Middle frontal gyrus (tissue), 1 donor: ENCODE measurements at regions not wholly inside any gene's neighbourhood (a gene's known extent, or its start where the extent isn't known, plus 50 kb on each side); places are given as distances from the start of the nearest gene placed in this dataset.
A peak's percentile ranks its signal among the peaks of the same experiment; 100 is the strongest.
"Not testable (repeated sequence)": the region's sequence is repeated elsewhere in the genome, so short reads cannot be mapped to it uniquely, and the experiment has no call there.

Experiments used
- DNase-seq: peaks from one replicate; pipeline ENCODE4 v3.0.0-alpha.2; 2015; ENCODE audit warnings: low spot score; ENCODE audit errors: extremely low spot score

DNA sequence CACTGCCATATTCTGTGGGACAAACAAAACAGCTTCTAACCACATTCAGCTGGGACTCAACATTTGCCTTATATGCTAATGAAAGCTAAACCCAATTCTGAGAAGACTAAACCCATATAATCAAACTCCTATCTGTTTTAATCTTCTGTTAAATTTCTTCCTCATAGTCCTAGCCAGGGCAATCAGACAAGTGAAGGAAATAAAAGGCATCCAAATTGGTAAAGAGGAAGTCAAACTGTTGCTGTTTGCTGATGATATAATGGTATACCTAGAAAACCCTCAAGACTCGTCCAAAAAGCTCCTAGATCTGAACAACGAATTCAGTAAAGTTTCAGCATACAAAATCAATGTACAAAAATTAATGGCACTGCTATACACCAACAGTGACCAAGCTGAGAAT is 157.1 kb downstream of the PHLDA1 start:
- no peak for DNase-seq

DNA sequence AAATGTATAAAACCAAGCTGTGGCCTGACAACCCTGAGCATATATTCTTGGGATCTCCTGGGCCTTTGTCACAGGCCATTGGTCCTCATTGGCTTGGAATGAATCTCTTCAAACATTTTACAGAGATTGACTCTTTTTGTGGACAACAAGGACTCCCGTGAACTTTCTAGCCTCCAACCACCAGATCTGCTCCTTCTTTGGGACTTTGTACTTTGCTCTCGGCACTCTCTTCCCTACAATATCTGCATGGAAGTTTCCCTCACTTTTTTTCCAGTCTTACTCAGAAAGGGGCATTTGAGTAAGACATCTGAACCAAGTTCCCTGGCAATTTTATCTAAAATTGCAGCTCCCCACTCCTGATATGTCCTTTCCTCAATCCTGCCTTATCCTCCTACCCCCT is 158.8 kb downstream of the PHLDA1 start:
- no peak for DNase-seq

DNA sequence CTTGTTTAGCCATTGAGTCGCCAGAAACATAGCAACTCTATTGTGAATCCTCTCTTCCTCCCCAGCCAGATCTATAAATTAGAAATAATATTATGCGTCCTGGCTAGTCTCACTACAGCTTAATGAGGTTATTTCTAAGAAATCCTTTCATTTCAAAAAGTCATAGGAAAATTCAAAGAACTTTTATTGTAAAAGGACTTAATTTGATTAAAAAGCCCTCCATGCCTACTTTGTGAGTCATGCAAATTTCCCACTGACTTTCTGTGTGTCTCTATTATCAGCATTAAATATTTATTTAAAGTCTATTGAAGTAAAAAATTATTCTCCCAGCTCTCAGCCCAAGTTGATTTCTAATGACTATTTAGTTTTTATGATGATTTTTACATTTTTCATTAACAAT is 160.7 kb downstream of the PHLDA1 start:
- DNase-seq, result no peak

DNA sequence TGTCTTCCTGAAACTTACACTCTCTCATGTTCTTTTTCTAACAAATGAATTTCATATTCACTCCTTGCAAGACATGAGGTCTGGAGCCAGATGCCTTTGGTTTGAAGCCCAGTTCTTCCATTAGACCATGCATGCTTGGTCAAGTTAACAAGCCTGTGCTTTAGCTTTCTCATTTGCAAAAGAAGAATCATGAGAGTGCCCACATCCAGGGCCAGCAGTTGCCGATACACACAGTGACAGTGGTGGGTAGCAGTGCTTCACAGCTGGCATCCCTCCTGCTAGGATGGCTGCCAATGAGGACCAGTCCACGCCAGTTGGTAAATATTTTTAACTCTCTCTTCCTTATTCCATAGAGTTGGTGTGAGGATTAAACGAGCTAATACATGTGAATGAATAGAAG is 163.1 kb downstream of the PHLDA1 start:
- no peak for DNase-seq

DNA sequence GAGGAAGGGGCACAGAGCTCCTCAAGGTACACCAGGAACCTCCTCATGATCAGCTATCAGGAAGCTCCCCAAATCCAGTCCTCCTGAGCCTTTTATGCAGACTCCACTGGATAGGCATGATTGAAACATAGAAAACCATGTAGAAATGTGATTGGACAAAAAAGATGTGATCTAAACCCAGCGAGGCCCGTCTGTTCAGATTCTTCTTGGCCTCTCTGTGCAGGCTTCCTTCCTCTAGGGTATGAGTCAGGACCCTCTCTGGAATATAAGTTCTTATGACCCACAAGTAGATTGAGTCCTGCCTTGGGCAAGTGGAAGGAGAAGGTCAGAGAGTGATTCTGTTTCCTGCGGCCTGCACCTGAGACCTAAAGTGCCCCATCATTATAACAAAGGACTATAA is 166.3 kb downstream of the PHLDA1 start:
- DNase-seq, result no peak

DNA sequence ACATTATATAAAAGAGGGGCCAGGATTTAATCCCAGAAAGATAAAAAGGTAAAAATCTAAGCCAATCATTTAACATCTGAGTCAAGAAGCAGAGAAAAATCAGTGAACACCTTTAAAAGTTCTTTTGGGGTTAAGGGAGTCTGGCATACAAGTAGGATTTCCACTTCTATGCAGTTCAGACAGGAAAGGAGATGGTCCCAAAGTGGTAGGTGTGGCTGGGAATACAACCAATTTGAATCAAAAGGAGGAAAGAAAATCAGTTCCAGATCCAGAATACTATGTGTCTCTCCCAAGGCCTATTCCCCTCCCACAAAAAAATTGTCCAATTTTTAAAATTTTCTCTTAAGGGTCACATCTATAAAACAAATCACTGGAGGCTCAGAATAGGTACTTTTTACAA is 167.4 kb downstream of the PHLDA1 start:
- DNase-seq, result no peak

DNA sequence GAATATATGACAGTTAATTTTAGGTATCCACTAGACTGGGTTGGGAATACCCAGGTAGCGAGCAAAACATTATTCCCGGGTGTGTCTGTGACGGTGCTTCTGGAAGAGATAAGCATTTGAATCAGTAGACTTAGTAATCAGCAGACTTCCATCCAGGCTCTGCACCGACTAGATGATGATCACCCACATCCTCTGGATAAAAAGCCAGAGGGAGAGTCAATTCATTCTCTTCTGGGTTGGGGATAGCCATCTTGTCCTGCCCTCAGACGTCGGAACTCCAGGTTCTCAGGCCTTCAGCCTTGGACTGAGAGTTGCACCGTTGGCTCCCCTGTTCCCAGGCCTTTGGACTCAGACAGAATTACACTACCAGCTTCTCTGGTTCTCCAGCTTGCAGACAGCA is 168.0 kb downstream of the PHLDA1 start:
- no peak for DNase-seq

DNA sequence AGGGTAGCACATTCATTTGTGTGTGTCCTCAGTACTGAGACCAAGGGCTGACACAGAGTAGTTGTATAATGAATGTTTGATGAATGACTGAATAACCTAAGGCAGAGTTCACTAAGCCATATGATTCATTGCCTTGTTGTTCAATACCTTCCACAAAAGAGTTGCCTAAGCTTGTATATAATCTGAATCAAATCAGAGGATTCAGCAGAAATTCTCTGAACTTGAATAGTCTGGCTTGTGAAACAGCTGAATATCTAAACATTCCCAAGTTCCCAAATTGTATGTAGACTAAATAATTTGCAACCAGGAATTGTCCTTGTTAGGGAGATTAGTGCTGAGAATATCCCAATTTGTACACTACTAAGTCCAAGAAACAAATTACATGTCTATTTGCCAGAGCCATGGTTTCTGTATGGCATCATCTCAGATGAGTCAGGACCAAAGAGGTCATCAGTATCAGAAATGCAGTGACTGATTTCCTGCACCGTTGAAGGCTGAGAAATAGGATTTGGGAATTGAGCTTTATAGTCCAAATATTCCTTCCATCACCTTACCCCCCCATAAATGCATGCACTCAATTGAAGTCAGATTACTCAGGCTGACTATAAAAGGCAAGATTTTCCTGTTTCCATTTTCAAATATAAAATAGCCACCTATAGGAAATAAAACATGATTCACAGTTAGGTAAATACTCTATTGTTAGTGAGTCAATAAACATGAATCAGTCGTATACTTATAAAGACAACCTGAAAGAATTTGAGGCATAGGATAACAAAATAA is 168.7 kb downstream of the PHLDA1 start:
- DNase-seq, result no peak

DNA sequence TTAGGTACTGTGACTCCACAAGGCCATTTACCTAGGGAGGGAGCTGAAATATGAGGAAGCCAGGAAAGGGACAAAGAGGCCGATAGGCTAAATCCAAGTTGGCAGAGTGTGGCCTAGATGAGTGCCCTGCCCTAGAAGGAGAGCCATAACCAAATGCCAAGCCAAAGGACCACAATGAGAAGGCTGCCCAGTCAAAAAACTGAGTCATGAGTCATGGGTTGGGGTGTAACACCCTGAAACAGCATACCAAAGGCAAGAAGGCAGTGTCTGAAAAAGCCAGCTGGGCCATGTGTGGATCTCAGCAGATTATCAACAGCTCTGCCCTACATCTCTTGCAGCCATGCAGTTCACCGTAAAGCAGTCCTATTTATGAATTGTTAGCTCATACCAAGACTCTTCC is 171.7 kb downstream of the PHLDA1 start:
- DNase-seq, result no peak

DNA sequence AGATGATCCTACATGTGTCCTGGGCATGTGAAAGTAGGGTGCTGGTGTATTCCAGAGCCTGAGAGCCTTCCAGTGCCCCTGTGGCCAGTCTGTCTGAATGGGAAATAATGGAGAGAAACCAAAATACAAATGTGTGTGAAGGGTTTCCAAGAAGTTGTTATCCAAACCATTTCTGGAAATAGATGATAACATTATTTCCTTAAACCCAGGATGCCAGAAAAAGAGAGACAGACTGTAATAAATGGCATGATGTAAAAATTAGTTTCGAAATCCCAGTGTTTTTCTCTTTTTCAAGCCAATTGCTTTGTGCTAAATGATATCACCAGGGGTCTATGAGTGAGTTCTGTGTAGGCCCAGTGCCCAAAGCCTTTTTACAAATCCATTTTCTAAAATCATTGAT is 175.3 kb downstream of the PHLDA1 start:
- no peak for DNase-seq

DNA sequence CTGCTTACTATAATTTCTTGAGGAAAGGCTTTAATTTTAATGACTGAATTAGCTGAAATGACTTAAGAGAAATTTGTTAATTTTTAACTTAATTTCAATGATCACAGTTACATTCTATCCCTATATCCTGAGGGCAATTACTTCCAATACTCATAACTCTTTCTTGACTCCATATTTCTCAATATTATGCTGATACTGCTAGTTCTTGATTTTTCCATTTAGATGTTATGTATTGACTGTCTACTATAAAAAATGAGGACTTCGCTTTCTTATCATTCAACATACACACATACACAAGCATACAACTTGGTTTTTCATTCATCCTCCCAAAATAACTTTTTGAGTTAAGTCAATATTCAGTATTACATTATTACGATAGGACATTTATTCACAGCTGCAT is 176.2 kb downstream of the PHLDA1 start:
- DNase-seq, result no peak

DNA sequence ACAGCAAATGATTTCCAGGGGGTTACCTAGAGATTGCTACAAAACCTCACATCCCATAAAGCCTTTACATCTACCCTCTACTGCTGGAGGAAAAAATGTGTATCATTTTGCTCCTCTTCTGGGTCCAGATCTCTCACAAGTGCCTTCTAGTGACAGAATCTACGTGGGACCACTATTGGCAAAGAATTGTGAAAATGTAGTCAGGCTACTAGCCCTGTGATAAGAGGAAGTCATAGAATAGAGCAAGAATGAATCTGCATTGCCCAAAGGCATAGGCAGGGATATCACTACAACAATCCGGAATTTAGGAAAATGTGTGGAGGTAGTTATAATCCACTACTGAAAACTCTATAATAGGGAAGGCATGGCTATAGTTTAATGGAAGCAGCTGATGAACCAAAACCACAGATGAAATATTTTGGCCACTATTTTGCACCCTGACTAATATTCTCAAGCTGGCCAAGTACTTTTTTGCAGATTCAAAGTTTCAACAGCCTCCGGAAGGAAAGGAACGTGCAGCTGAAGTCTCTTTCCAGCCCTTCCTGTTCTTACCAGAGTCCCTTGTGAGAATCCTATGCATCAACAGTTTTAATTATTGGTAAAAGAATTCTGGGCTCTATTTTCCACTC is 176.8 kb downstream of the PHLDA1 start:
- no peak for DNase-seq

DNA sequence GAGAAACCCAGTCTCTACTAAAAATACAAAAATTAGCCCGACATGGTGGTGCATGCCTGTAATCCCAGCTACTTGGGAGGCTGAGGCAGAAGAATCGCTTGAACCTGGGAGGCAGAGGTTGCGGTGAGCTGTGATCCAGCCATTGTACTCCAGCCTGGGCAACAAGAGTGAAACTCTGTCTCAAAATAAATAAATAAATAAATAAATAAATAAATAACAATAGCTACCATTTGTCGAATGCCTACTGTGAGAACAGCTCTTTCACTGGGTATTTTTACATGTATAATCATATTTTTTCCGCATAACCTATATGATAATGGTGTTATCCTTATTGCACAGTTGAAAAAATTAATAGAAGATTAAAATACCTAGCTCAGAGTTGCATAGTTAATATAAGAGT is 177.4 kb downstream of the PHLDA1 start:
- not testable (repeated sequence) for DNase-seq

DNA sequence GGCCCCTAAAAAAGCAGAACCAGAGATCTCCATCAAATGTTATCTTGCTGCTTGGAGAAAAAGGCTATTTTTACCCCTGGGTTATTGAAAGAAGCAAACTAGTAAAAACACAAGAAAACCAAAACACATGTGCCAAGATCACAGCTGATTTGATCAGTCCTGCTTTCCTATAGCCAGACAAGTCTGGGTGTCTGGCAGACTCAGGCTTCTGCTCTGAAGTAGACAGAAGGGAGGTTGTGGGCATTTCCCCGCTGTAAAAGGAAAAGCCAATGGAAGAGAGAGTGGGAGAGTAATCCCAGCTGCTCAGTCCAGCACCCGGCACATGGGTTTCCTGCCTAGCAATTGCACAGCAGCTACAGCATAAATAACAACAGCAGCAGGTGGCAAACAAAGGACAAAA is 177.9 kb downstream of the PHLDA1 start:
- DNase-seq, result no peak

DNA sequence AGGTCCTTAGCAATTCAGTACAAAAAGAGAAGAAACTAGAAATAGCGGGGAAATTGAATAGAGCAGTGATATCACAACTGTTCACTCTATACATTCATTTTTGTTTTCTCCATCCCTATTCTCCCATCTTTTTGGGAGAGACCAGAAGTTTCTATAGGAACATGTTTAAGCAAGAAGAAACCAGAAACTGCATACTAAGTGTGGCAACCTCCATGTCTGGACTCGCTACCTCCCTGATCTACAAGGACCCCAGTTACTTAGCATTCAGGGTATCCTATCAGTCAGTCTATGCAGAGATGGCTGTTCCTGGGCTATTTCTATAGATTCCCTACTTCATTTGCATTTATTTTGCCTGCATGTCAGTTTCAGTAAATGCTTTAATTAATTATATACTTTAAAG is 178.6 kb downstream of the PHLDA1 start:
- no peak for DNase-seq

DNA sequence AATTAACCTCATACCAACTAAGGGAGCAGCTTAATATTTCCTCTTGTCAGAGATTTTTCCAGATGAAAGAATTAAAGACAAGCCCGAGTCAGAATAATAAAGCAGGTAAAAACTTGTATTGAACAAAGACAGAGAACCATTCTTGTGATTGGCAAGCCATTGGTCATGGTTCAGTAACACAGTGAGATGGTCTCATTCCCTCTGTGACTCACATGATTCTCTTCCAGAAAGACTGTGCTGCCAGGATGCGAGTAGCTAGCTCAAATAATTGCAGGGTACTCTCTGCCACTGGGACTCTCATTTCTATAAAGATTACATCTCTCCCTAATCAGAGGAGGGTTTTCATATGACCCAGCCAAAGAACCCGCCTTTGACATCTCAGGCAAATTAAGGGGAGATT is 179.4 kb downstream of the PHLDA1 start:
- no peak for DNase-seq

DNA sequence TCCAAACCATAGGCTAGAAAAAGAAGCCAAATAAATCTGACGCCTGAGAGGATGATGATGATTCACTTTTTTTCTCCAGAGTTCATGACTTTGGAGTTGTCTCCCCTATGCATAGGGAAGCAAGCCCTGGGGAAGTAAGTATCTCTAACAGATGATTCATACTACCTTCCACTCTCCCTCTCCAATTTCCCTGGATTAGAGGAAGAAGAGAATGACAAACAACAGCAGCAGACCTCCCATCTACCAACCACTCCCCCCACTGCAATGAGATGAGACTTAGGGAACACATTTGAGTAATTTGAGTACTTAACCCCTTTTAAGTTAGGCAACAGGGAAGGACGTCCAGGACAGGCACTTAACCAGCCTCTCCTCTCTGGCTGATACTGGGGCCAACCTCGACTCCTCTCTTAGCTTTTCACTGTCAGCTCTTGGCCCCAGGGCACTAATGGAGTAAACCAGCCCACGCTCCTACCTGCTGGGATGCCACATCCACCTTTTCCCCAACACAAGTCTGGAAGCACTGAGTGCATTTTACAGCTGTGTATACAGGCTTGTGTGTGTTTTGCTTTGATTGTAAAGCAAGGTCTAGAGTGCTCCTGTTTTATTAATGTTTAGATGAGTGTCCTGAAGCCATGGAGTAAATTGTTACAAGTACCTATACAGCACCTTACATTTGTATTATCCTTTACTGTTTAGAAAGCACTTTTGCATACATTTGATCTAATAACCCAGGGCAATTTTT is 180.7 kb downstream of the PHLDA1 start:
- no peak for DNase-seq

DNA sequence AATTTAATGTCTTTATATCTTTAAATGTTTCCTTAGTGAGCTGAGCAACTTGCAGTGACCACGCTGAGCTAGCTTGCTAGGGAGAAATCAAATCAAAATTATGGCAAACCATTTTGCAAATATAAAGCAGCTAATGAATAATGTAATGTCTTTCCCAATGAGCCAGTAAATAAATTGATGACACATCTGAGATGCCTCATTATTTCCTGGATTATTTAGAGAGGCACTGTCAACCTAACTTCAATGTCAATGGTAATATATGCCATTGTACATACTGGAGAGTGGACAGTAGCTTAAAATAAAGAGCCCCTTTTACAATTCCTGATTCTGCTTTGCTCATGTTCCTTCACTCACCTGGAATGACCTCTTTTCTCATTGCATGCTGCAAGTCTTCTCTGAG is 182.6 kb downstream of the PHLDA1 start:
- no peak for DNase-seq

DNA sequence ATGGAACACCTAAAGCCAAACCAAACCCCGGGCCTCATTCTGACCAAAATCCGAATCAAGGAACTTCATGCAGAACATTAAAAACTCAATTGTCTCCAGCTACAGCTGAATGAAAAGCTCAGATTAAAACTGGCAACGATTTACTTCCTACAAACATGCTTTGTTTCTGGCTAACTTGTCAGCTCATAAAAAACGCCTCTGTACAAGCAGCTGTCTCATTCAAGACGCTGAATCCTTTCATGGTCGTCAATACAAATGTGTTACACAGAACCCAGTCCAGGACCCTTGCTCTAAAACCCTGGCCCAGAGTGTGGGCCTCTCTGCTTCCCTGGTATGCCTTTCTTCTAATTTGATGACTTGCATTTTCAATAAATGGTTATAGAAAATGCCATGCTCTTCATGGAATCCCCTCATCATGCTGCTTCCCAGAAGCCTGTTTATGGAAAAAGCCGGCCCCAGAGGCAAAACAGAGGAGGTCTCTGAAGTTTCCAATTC is 183.1 kb downstream of the PHLDA1 start:
- DNase-seq, result peak; percentile 45

DNA sequence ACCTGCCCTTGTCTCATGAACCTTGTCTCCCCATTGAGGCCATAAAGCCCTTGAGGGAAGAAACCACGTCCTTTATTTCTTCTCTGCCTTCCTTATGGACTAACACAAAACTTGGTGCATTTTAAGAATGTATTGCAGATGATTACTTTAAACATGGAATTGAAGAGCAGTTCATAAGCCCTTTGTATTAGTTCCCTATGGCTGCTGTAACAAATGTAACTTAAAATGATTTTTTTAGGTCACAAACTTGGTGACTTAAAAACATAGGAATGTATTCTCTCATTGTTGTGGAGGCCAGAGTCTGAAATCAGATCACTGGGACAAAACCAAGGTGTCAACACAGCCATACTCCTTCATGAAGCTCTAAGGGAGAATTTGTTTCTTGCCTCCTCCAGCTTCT is 185.5 kb downstream of the PHLDA1 start:
- DNase-seq, result no peak

DNA sequence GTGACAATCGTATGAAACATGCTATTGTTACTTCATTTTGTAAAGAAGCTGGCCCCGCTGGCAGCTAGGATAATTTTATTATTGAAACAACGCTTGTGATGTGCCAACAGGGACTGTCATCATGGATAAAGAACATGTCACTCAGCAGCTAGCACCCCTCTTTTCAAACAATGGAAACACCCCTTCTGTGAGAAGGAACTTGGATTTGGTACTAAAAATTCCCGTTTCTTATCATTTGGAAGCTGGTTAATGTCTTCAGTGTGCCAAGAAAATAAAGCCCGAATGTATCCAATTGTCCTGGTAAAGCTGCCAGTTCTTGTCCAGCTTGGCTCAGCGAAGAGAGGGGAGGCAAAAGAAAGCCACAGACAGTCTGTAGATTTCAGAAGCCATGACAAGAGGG is 186.6 kb downstream of the PHLDA1 start:
- no peak for DNase-seq

DNA sequence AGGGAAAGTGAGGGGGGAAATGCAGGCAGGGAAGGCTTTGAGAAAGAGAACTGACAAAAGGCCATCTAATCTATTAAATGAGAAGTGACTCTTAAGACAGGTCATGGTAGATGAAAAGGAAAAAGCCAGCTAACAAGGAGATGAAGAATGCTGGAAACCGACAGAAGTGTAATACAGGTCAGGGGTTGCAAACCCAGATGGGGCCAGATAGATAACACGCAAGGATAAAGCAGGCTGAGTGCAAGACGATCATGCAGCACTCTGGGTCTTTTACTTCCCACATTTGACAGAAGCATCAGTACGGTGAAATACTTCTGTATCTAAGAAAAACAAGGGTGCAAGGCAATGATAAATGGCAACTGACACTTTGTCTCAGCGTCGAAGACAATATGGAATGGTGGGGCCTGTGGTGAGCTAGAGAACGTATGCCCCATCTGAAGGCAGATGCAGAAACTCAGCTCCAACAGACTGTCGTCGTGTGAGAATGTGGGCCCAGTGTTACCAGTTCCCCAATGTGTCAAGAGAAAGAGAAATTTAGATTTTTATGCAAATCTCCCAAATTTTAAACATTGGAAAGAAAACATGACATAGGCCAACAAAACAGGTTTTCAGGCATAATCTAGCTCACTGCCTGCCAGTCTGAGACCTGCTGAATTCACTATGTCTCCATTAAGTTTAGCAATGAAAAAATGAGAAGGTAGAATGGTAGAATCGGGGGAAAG is 187.4 kb downstream of the PHLDA1 start:
- no peak for DNase-seq
